A172 (cell line): ENCODE measurements at regions not wholly inside any gene's neighbourhood (a gene's known extent, or its start where the extent isn't known, plus 50 kb on each side); places are given as distances from the start of the nearest gene placed in this dataset.
A peak's percentile ranks its signal among the peaks of the same experiment; 100 is the strongest.
"Not testable (repeated sequence)": the region's sequence is repeated elsewhere in the genome, so short reads cannot be mapped to it uniquely, and the experiment has no call there.

Experiments used
- DNase-seq: peaks from one replicate; pipeline ENCODE4 v3.0.0-alpha.2; 2015; ENCODE audit warnings: low spot score

DNA sequence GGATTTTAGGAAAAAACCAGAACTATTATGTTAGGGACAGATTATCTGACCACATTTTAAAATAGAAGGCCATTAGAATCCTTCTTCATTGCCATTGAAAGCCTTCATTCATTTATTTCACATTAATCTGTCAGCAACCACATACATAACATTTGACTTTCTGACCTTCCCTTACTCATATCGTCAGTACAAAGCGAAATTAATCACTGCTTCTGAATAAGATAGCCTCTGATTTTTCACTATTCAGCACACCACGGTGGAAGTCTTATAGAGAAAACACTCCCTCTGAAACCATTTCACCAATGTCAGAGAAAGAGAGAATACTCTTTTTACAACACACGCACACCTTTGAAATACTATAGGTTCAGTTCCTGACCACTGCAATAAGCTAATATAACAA is 442.5 kb upstream of the ID4 start:
- no peak for DNase-seq

DNA sequence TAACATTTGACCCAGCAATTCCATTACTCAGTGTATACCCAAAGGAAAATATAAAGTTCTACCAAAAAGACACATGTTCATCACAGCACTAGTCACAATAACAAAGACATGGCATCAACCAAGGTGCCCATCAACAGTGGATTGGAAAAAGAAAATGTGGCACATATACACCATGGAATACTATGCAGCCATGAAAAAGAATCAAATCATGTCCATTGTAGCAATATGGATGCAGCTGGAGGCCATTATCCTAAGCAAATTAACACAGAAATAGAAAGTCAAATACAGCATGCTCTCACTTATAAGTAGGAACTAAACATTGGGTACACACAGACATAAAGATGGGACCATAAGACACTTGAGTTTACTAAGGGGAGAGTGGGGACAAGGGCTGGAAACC is 441.9 kb upstream of the ID4 start:
- no peak for DNase-seq

- DNase-seq: peak; percentile 32
Observed at GRCh38 chr6:19399406-19399805, 437.8 kb upstream of the ID4 start.

- not testable (repeated sequence) for DNase-seq
Observed at GRCh38 chr6:19404884-19405283, 432.3 kb upstream of the ID4 start.

DNA sequence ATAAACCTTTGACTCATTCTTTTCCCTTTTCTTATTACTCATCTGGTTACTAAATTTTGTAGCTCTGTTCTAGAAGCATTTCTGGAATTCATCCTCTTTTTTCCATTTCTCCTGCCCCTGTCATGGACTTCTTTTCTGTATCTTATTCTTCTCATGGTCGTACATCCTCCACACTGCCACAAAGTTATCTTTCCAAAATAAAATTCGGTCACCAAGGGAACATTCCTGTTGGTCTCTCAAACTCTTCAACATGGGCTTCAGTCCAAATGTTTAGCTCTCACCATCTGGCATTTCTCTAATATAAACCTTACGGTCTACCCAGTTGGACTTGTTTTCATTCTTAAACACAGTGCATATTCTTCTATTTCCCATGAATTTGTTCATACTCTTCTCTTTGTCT is 428.8 kb upstream of the ID4 start:
- no peak for DNase-seq

DNA sequence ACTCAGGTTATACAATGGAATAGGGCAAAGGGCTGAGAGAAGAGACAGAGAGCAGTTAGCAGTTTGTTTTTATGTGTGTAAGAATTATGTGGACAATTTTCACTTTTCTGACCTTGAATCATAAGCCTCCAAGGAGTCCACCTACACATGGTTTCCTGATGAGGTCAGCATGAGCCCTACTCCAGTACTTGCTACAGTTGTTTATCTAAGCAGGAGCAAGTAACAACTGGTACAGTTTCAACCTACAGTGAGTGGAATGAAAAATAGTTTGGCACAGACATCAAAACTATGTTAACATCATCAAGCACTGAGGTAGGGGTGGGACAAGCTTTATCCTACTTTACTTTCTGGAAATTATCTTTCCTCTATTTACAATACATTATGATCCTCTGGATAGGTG is 426.7 kb upstream of the ID4 start:
- peak; percentile 65 for DNase-seq

- DNase-seq: peak; percentile 60
Observed at GRCh38 chr6:19413323-19413722, 423.8 kb upstream of the ID4 start.

- peak; percentile 67 for DNase-seq
Observed at GRCh38 chr6:19415605-19416326, 421.4 kb upstream of the ID4 start.

- no peak for DNase-seq
Observed at GRCh38 chr6:19416811-19417210, 420.4 kb upstream of the ID4 start.

- DNase-seq: peak; percentile 73
Observed at GRCh38 chr6:19417713-19418112, 419.5 kb upstream of the ID4 start.

DNA sequence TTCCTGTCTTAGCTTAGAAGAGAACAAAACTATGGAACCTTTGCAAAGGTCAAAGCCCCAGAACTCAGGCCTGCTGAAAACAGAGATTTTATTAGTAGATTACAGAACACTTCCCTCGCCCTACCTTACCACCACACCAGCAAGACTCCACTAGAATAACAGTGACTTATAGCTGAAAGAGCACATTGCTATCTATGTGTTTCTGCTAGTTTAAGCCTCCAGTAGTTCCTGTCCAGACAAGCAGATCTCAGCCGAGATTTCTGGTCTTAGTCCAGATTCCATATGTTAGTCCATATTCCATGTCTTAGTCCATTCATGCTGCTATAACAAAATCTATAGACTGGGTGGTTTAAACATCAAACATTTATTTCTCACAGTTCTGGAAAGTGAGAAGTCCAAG is 412.3 kb upstream of the ID4 start:
- DNase-seq: no peak

DNA sequence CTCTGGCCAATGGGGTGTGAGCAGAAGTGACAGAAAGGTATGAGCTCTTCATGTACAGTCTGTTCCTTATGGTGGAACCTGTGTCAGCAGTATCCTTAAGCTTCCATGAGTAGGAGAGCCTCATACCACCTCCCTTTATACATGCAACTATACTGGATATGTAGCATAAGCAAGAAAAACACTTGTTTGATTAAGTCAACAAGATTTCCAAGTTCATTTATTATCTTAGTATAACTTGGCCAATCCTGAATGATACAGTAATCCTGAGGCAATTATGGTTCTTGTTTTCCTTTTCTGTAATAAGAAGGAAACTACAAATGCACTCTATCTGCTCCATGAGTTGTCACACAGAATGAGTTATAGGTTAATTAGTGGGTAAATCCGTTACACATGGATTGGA is 409.6 kb upstream of the ID4 start:
- DNase-seq: no peak

DNA sequence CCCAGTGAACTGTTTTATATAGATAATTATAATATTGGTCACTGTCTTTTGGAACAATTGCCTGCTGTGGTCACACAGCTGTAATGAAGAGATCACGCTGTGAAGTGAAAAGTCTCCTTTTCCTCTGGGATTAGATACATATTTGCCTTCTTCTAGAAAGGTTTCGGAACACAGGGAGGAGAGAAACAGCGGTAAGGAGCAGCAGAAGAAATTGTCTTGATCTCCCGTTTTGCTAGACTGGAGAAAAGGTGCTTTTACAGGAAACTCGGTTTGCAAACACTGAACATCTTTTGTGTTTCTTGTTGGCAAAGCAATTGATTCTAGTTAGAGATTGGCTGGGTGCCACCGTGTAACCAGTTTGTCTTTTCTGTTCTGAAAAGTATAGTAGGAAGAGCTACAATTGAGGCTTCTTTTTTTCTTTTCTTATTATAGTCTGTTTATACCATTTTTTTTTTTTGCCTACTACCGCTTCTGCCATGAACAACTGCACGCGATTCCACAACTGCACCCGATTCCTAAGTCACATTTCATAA is 404.1 kb upstream of the ID4 start:
- DNase-seq: no peak

DNA sequence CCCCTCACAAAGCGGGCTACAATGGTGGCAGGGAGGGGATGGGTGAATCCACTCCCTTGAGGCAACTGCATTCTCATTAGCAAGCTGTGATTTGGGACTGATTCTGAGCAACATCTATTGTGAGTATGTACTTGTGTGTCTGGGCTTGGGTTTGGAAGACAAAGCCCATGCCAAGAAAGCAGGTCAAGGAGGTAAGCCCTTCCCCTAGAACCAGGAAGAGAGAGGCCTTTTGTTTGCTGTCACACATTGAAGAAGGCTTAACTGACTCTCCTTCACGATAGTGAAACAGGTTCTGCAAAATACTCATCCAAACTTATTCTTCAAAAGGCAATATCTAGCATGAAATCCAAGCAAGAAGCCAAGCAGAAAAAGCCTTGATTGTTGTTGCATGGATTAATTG is 403.1 kb upstream of the ID4 start:
- no peak for DNase-seq

DNA sequence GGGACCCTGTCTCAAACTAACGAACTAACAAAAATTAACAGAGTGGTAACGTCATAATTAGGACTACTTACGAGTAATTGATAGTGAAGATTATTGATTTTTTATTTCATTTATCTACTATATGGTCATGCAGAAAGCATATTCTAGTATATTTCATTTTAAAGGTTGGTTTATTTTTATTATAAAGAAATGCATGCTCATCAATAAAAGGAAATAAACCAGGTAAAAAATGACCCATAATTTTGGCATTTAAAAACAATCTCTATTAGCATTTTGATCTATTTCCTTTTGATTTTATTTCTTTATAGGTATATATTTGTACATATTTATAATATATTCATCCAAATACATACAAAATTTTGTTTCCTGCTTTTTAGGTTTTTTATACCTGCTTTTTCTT is 401.4 kb upstream of the ID4 start:
- DNase-seq: no peak

GRCh38 chr6:19438566-19439353 is 398.4 kb upstream of the ID4 start:
- no peak for DNase-seq

- no peak for DNase-seq
Observed at GRCh38 chr6:19440531-19440930, 396.6 kb upstream of the ID4 start.

DNA sequence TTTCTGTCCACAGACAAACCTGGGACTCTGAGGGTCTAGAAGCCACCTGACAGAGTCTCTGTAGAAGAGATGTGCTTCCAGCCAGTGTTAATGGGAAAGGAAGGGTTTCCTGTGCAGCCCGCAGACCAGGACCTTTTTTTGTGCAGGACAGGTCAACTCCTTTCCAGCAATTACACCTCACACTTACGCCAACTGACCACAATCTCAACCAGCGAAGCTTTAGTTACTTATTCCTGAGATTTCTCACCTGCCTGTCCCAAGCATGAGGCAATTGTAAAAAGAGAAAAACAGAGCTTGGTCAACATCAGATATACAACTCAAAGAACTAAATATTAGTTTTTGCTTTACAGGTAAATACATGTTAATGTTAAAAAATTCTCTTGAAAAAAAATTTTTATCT is 393.8 kb upstream of the ID4 start:
- no peak for DNase-seq

- DNase-seq: no peak
Observed at GRCh38 chr6:19444041-19444440, 393.1 kb upstream of the ID4 start.

GRCh38 chr6:19444481-19444880 is 392.7 kb upstream of the ID4 start:
- peak; percentile 9 for DNase-seq

GRCh38 chr6:19446570-19446969 is 390.6 kb upstream of the ID4 start:
- no peak for DNase-seq

DNA sequence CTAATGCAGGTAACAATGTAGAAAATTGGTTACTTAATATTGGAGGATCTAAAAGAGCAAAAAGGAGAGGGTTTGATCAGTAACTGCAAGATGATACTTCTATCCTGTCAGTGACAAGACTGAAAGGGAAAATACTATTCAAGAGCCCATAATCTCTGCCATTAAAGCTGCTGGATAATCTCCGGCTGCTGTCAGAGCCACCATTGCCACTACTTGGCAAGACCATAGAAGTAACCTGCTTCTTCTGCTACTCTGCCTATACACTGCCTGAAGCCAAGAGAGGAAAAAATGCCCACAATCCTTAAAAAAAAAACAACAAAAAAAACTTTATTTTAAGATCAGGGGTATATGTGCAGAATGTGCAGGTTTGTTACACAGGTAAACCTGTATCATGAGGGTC is 386.5 kb upstream of the ID4 start:
- DNase-seq: no peak

- no peak for DNase-seq
Observed at GRCh38 chr6:19452495-19452894, 384.7 kb upstream of the ID4 start.
